ENCODE measurements at regions not wholly inside any gene's neighbourhood (a gene's known extent, or its start where the extent isn't known, plus 50 kb on each side); places are given as distances from the start of the nearest gene placed in this dataset.

GRCh38 chr7:133132906-133133305 lies 51.0 kb upstream of the CHCHD3 start:
- DNase-seq (ENCODE audit: low read depth) (no peak), FAIRE-seq (no peak)
- Histone ChIP-seq H3K4me2 (ENCODE audit: low read length) (no peak overlapping the region), H3K4me3 (ENCODE audit: insufficient read depth, low read depth, low read length) (no peak overlapping the region), H3K9me3 (ENCODE audit: insufficient read depth, low read depth, low read length) (no peaks in the 10 kb centered on the region), H3K9ac (ENCODE audit: low read length) (no peak overlapping the region), H3K79me2 (ENCODE audit: insufficient read depth, low read length) (no peaks in the 10 kb centered on the region), H3K36me3 (ENCODE audit: insufficient read depth, low read length) (no peaks in the 10 kb centered on the region), H3K27ac (ENCODE audit: low read depth, low read length) (no peak overlapping the region), H3K4me1 (ENCODE audit: insufficient read depth, low read length) (no peaks in the 10 kb centered on the region), H2AFZ (ENCODE audit: low read depth, low read length) (no peak overlapping the region), H4K20me1 (ENCODE audit: insufficient read depth, low read length) (no peaks in the 10 kb centered on the region), H3K27me3 (ENCODE audit: insufficient read depth, low read length) (no peaks in the 10 kb centered on the region)
- H3K4me3 Mint-ChIP-seq (ENCODE audit: unreplicated experiment): no peak overlapping the region
- H3K36me3 Mint-ChIP-seq (ENCODE audit: low read depth, unreplicated experiment): no peaks in the 10 kb centered on the region
- TF ChIP-seq EZH2 (IDR thresholded peaks at IDR 0.05; ENCODE audit: insufficient read depth, low read length): no peak
- TF ChIP-seq, protein P1, sequence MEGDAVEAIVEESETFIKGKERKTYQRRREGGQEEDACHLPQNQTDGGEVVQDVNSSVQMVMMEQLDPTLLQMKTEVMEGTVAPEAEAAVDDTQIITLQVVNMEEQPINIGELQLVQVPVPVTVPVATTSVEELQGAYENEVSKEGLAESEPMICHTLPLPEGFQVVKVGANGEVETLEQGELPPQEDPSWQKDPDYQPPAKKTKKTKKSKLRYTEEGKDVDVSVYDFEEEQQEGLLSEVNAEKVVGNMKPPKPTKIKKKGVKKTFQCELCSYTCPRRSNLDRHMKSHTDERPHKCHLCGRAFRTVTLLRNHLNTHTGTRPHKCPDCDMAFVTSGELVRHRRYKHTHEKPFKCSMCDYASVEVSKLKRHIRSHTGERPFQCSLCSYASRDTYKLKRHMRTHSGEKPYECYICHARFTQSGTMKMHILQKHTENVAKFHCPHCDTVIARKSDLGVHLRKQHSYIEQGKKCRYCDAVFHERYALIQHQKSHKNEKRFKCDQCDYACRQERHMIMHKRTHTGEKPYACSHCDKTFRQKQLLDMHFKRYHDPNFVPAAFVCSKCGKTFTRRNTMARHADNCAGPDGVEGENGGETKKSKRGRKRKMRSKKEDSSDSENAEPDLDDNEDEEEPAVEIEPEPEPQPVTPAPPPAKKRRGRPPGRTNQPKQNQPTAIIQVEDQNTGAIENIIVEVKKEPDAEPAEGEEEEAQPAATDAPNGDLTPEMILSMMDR (IDR thresholded peaks at IDR 0.05; ENCODE audit: insufficient read depth, low read depth, low read length): no peak
- no peaks in the 10 kb centered on the region for H3K4me1 Mint-ChIP-seq (ENCODE audit: low read depth, unreplicated experiment)
- no peaks in the 10 kb centered on the region for H3K9me3 Mint-ChIP-seq (ENCODE audit: unreplicated experiment)
- H3K27ac Mint-ChIP-seq (ENCODE audit: unreplicated experiment): no peak overlapping the region
- peaks cover 7% of the 10 kb centered on the region for H3K27me3 Mint-ChIP-seq (ENCODE audit: low read depth, unreplicated experiment)

GRCh38 chr7:133134810-133135209 lies 52.9 kb upstream of the CHCHD3 start:
- Histone ChIP-seq H4K20me1 (ENCODE audit: insufficient read depth, low read length) (no peaks in the 10 kb centered on the region), H2AFZ (ENCODE audit: low read depth, low read length) (no peak overlapping the region), H3K27me3 (ENCODE audit: insufficient read depth, low read length) (no peaks in the 10 kb centered on the region), H3K27ac (ENCODE audit: low read depth, low read length) (no peak overlapping the region), H3K79me2 (ENCODE audit: insufficient read depth, low read length) (no peaks in the 10 kb centered on the region), H3K4me3 (ENCODE audit: insufficient read depth, low read depth, low read length) (no peak overlapping the region), H3K4me1 (ENCODE audit: insufficient read depth, low read length) (no peaks in the 10 kb centered on the region), H3K36me3 (ENCODE audit: insufficient read depth, low read length) (no peaks in the 10 kb centered on the region), H3K9me3 (ENCODE audit: insufficient read depth, low read depth, low read length) (no peaks in the 10 kb centered on the region), H3K9ac (ENCODE audit: low read length) (no peak overlapping the region), H3K4me2 (ENCODE audit: low read length) (no peak overlapping the region)
- Mint-ChIP-seq H3K27ac (ENCODE audit: unreplicated experiment) (no peak overlapping the region), H3K4me3 (ENCODE audit: unreplicated experiment) (no peak overlapping the region), H3K9me3 (ENCODE audit: unreplicated experiment) (no peaks in the 10 kb centered on the region), H3K36me3 (ENCODE audit: low read depth, unreplicated experiment) (no peaks in the 10 kb centered on the region), H3K27me3 (ENCODE audit: low read depth, unreplicated experiment) (peaks cover 10% of the 10 kb centered on the region), H3K4me1 (ENCODE audit: low read depth, unreplicated experiment) (no peaks in the 10 kb centered on the region)
- TF ChIP-seq, protein P1 (IDR thresholded peaks at IDR 0.05; ENCODE audit: insufficient read depth, low read depth, low read length): no peak
- TF ChIP-seq EZH2 (IDR thresholded peaks at IDR 0.05; ENCODE audit: insufficient read depth, low read length): no peak
- DNase-seq (ENCODE audit: low read depth) (no peak), FAIRE-seq (no peak)

- H3K9me3 Mint-ChIP-seq (ENCODE audit: unreplicated experiment): no peaks in the 10 kb centered on the region
- Histone ChIP-seq H3K36me3 (ENCODE audit: insufficient read depth, low read length) (no peaks in the 10 kb centered on the region), H3K9me3 (ENCODE audit: insufficient read depth, low read depth, low read length) (no peaks in the 10 kb centered on the region), H3K27me3 (ENCODE audit: insufficient read depth, low read length) (no peaks in the 10 kb centered on the region), H3K79me2 (ENCODE audit: insufficient read depth, low read length) (no peaks in the 10 kb centered on the region), H3K9ac (ENCODE audit: low read length) (no peak overlapping the region), H3K4me1 (ENCODE audit: insufficient read depth, low read length) (no peaks in the 10 kb centered on the region), H4K20me1 (ENCODE audit: insufficient read depth, low read length) (no peaks in the 10 kb centered on the region), H2AFZ (ENCODE audit: low read depth, low read length) (no peak overlapping the region), H3K27ac (ENCODE audit: low read depth, low read length) (no peak overlapping the region), H3K4me2 (ENCODE audit: low read length) (no peak overlapping the region), H3K4me3 (ENCODE audit: insufficient read depth, low read depth, low read length) (no peak overlapping the region)
- H3K27ac Mint-ChIP-seq (ENCODE audit: unreplicated experiment): no peak overlapping the region
- H3K27me3 Mint-ChIP-seq (ENCODE audit: low read depth, unreplicated experiment): peaks cover 12% of the 10 kb centered on the region
- FAIRE-seq (no peak), DNase-seq (ENCODE audit: low read depth) (no peak)
- no peaks in the 10 kb centered on the region for H3K36me3 Mint-ChIP-seq (ENCODE audit: low read depth, unreplicated experiment)
- H3K4me1 Mint-ChIP-seq (ENCODE audit: low read depth, unreplicated experiment): no peaks in the 10 kb centered on the region
- TF ChIP-seq, protein P1 (IDR thresholded peaks at IDR 0.05; ENCODE audit: insufficient read depth, low read depth, low read length): no peak
- TF ChIP-seq EZH2 (IDR thresholded peaks at IDR 0.05; ENCODE audit: insufficient read depth, low read length): no peak
- H3K4me3 Mint-ChIP-seq (ENCODE audit: unreplicated experiment): no peak overlapping the region
Measured at GRCh38 chr7:133135451-133135850, 53.6 kb upstream of the CHCHD3 start.

All from astrocyte (in vitro differentiated cells and primary cell).